WERI-Rb-1 (cell line): ENCODE measurements at regions not wholly inside any gene's neighbourhood (a gene's known extent, or its start where the extent isn't known, plus 50 kb on each side); places are given as distances from the start of the nearest gene placed in this dataset.

Source experiments
- DNase-seq: peaks from one replicate; pipeline ENCODE4 v3.0.0-alpha.2; 2020
- H3K27ac ChIP-seq: fragments of 250-450 bp; sonication (Bioruptor Pico); 2 replicates; pipeline ENCODE4 v1.5.1; 2020; ENCODE audit warnings: mild to moderate bottlenecking, moderate library complexity
- H3K27me3 ChIP-seq: fragments of 250-450 bp; sonication (Bioruptor Pico); 2 replicates; pipeline ENCODE4 v1.5.1; 2021; ENCODE audit warnings: mild to moderate bottlenecking, low read depth, moderate library complexity; ENCODE audit not compliant: insufficient read depth, severe bottlenecking
- H3K36me3 ChIP-seq: fragments of 250-450 bp; sonication (Bioruptor Pico); 2 replicates; pipeline ENCODE4 v1.5.1; 2020; ENCODE audit warnings: mild to moderate bottlenecking, moderate library complexity
- H3K4me3 ChIP-seq: 2 replicates; pipeline ENCODE4 v1.5.1; 2011; ENCODE audit warnings: low read depth, mild to moderate bottlenecking, control low read depth, low read length
- H3K9me3 ChIP-seq: fragments of 250-450 bp; sonication (Bioruptor Pico); 2 replicates; pipeline ENCODE4 v1.5.1; 2021; ENCODE audit warnings: mild to moderate bottlenecking, moderate library complexity; ENCODE audit not compliant: severe bottlenecking
- CTCF ChIP-seq: IDR thresholded peaks from 2 replicates; pipeline ENCODE4 v1.5.1; 2011; ENCODE audit warnings: low read depth, mild to moderate bottlenecking, control low read depth, inconsistent platforms, low read length

- DNase-seq = no peak
- no peaks in the 10 kb centered on the region for H3K27me3 ChIP-seq
- no peak overlapping the region for H3K4me3 ChIP-seq
- H3K36me3 ChIP-seq = no peaks in the 10 kb centered on the region
- TF ChIP-seq CTCF = no peak
- peaks cover 7% of the 10 kb centered on the region for H3K9me3 ChIP-seq
- H3K27ac ChIP-seq = no peak overlapping the region
Observed at GRCh38 chr20:41784209-41784958, 166.2 kb upstream of the CHD6 start.

GRCh38 chr20:41783423-41784208 is 165.4 kb upstream of the CHD6 start:
- Histone ChIP-seq H3K27ac (no peak overlapping the region), H3K36me3 (no peaks in the 10 kb centered on the region), H3K4me3 (no peak overlapping the region), H3K27me3 (no peaks in the 10 kb centered on the region), H3K9me3 (peaks cover 7% of the 10 kb centered on the region)
- TF ChIP-seq CTCF = no peak
- no peak for DNase-seq

GRCh38 chr20:41782730-41783406 is 164.7 kb upstream of the CHD6 start:
- no peak for TF ChIP-seq CTCF
- no peaks in the 10 kb centered on the region for H3K36me3 ChIP-seq
- no peak overlapping the region for H3K27ac ChIP-seq
- no peak overlapping the region for H3K4me3 ChIP-seq
- H3K9me3 ChIP-seq = peaks cover 4% of the 10 kb centered on the region
- no peaks in the 10 kb centered on the region for H3K27me3 ChIP-seq
- no peak for DNase-seq

GRCh38 chr20:41782255-41782654 is 164.1 kb upstream of the CHD6 start:
- Histone ChIP-seq H3K27me3 (no peaks in the 10 kb centered on the region), H3K4me3 (no peak overlapping the region), H3K27ac (no peak overlapping the region), H3K9me3 (peaks cover 4% of the 10 kb centered on the region), H3K36me3 (no peaks in the 10 kb centered on the region)
- DNase-seq = no peak
- no peak for TF ChIP-seq CTCF

- no peak overlapping the region for H3K4me3 ChIP-seq
- no peaks in the 10 kb centered on the region for H3K27me3 ChIP-seq
- H3K36me3 ChIP-seq = no peaks in the 10 kb centered on the region
- H3K27ac ChIP-seq = peak overlapping the region; percentile 56
- DNase-seq = peak; percentile 85
- no peak for TF ChIP-seq CTCF
- H3K9me3 ChIP-seq = no peaks in the 10 kb centered on the region
Observed at GRCh38 chr20:41776421-41776820, 158.2 kb upstream of the CHD6 start.
